PC-9 (cell line): ENCODE measurements at regions not wholly inside any gene's neighbourhood (a gene's known extent, or its start where the extent isn't known, plus 50 kb on each side); places are given as distances from the start of the nearest gene placed in this dataset.

Experiments used
- CTCF ChIP-seq: fragments of 200-600 bp; sonication (generic); conservative IDR thresholded peaks from 2 replicates; pipeline ENCODE4 v1.6.1; 2017; ENCODE audit warnings: mixed run types, antibody characterized with exemption, mild to moderate bottlenecking, moderate library complexity
- EZH2 ChIP-seq: fragments of 200-600 bp; sonication (generic); IDR thresholded peaks from 2 replicates; pipeline ENCODE4 v1.8.0; 2017; ENCODE audit warnings: antibody characterized with exemption, low read depth

GRCh38 chr16:65758620-65759019 lies 607.9 kb upstream of the CDH5 start:
- TF ChIP-seq CTCF (no peak), EZH2 (no peak)
